ENCODE measurements at regions not wholly inside any gene's neighbourhood (a gene's known extent, or its start where the extent isn't known, plus 50 kb on each side); places are given as distances from the start of the nearest gene placed in this dataset.
"Not testable (repeated sequence)": the region's sequence is repeated elsewhere in the genome, so short reads cannot be mapped to it uniquely, and the experiment has no call there.

DNA sequence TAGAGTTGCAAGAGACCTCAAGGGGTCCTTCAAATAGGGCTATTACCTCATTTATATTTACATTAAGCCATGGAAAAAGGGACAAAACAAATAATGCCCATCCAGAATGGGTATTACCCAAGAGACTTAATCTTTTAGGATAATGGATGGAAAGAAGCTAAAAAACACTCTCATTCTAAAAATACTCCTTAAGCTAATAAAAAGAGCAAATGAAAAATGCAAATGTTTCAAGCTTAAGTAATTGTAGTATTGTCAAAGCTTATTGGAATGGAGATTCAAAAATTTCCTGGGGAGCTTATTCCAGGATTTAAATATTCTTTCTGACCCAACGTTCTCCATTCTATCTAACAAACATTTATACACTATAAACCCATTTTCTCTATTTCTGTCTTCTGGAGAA, 107.8 kb upstream of the SPIN4 start:
- DNase-seq = no peak

DNA sequence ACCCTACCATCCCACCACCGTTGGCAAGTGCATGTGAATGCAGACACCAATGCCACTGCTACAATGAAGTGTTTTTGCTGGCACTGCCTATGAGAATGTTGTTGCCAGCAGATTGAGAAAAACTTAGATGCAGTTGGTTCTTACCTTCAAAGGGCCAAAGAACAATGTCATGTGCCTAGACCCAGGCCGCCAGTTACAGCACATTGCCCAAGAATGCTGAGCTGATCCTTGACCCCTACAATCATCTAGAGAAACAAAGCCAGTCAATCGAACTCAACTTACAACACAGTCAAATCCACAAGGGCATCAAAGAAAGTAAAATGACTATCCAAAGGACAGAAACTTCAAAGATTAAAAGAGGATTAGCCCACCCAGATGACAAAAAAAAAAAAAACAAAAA, 102.4 kb upstream of the SPIN4 start:
- DNase-seq = no peak

GRCh38 chrX:63441717-63442116, 90.6 kb upstream of the SPIN4 start:
- DNase-seq = no peak

DNA sequence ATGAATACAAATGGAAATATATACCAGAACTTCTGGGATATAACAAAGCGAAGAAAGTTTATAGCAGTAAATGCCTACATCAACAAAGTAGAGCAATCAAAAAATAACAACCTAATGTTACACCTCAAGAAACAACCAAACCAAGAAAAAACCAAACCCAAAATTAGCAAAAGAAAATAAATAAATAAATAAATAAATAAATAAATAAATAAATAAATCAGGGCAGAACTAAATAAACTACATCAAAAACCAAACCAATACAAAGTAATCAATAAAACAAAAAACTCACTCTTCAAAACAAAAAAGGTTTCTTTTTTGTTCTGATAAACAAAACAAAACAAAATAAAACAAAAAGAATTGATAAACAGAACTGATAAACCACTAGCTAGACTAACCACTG, 88.4 kb upstream of the SPIN4 start:
- DNase-seq = no peak

DNA sequence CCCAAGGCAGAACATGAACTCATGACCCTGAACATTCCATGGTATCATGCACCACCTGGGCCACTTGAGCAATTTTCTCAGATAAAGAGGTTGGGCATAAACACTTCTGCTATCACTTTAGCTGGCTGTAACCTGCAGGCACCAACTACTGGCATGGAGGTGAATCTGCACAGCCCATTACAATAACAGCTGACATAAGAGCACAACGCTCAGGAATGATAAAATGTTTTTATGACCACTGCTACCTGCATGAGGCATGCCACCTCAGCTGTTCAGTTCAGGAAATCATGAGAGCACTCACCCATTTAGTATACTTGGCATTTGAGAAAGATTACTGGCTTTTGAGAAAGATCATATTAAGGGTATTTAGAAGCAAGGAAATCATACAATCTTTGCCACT, 85.7 kb upstream of the SPIN4 start:
- DNase-seq = no peak

DNA sequence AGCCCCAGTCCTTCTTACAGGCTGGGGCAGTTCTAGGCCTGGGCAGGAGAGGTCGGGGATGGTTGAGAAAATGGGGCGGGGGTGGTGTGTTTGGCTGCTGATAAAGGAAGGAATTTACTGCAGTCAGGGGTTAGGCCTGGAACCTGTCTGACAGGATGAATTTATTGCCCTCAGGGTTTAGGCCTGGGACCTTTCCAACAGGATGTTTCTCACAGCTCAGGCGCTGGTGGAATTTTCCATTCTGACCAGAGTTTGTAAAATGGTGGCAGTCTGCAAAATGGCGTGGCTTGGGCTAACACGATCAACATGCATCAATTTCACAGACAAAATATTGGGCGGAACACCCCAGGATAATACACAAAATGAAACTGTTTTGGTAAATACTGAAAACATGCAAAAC, 83.5 kb upstream of the SPIN4 start:
- DNase-seq = no peak

DNA sequence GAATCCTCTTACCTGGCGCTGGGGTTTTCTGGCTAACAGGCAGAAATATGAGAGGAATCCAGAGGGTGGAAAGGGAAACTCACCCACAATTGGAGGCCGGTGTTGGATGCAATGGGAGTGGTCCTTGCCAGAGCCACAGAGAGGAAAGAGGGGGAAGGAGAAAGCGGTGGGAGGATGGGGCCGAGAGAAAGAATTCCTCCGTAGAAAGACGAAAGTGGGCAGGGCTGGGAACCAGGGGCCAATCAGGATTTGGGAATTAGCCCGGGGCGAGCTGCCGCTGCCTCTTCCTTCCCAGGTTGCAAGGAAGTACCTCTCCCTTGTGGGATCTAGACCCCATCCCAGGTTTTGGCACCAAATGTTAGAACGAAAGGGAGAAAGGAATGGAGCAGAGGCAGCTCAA, 83.1 kb upstream of the SPIN4 start:
- no peak for DNase-seq

DNA sequence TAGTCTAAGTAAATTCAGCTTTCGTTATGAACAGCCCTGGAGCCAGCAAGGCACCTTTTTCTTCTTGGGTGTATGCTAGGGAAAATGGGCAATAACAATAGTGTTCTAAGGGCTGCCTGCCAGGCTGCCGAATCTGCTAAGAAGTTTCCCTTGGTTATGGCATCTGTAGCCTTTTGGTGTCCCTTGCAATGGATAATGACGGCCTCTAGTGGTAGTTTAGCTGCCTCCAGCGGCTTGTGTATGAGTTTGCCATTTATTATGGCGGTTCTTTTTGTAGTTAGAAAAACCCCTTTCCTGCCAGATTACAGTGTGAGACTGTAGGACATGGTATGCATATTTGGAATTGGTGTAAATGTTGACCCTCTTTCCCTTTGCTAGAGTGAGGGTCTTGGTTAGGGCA, 78.9 kb upstream of the SPIN4 start:
- DNase-seq = no peak

GRCh38 chrX:63428348-63428747, 77.2 kb upstream of the SPIN4 start:
- no peak for DNase-seq

DNA sequence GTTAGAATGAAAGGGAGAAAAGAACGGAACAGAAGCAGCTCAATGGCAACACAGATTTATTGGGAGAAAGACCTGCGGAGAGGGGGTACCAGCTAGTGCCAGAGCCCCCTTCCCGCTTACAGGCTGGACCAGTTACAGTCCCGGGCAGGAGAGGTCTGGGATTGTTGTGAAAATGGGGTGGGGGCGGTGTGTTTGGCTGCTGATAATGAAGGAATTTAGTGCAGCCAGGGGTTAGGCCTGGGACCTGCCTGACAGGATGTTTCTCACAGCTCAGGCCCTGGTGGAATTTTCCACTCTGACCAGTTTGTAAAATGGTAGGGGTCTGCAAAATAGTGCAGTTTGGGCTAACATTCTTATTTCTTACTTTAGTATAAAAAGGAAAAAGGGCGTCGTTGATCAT, 75.4 kb upstream of the SPIN4 start:
- DNase-seq = no peak

GRCh38 chrX:63424063-63424462, 72.9 kb upstream of the SPIN4 start:
- no peak for DNase-seq

- no peak for DNase-seq
Observed at GRCh38 chrX:63421411-63421810, 70.3 kb upstream of the SPIN4 start.

GRCh38 chrX:63418211-63418610, 67.1 kb upstream of the SPIN4 start:
- DNase-seq = no peak

GRCh38 chrX:63417649-63418048, 66.5 kb upstream of the SPIN4 start:
- DNase-seq = no peak

DNA sequence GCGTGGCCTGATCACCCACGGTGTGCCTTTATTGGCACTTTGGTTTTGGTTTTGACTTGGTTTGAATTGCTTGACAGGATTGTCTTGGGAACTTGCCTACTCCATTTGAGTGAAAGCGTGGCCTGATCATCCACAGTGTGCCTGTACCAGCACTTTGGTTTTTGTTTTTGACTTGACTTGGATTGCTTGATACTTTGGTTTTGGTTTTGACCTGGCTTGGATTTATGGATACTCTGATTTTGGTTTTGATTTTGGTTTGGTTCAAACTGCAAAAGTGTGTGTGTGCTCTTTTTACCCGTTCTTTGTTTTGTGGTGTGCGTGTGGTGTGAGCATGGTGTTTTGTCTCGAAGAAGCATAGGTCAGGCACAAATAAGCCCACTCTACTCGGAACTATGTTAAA, 58.8 kb upstream of the SPIN4 start:
- DNase-seq = not testable (repeated sequence)

DNA sequence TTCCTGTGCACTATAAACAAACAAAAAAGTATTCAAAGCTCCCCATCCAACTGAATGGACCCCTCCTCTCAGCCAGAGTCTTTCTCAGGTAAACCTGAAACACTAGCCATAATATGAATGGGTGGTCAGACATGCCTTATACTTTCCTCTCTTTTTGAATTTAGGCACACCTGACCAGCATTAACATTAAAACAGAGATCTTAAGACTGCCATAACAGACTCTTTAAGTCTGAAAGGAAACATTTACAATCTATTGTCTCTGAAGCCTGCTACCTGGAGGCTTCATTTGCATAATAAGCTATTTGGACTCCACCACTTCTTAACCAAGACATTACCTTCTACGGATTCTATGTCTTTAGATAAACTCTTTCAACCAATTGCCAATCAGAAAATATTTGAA, 56.9 kb upstream of the SPIN4 start:
- no peak for DNase-seq

GRCh38 chrX:63404332-63404731, 53.2 kb upstream of the SPIN4 start:
- DNase-seq = no peak

DNA sequence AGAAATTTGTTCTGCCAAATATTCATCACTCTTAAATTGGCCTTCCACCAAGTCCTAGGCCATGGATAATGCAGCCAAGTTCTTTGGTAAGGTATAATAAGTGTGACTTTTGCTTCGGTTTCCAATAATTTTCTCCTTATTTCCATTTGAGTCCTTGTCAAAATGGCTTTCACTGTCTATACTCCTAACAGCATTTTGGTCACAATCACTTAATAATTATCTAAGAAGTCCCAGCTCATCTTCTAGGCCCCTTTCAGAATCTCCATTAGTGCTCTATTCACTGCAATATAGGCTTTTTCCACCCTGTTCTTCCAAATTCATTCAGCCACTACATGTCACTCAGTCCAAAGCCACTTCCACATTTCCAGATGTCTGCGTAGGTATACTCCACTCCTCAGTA, 51.0 kb upstream of the SPIN4 start:
- DNase-seq = no peak
